C4-2B (cell line): ENCODE measurements at regions not wholly inside any gene's neighbourhood (a gene's known extent, or its start where the extent isn't known, plus 50 kb on each side); places are given as distances from the start of the nearest gene placed in this dataset.

ENCODE experiments used
- ZFX ChIP-seq: fragments of 450-650 bp; IDR thresholded peaks from 2 replicates; pipeline ENCODE4 v1.6.1; 2017
- TF ChIP-seq, protein P1 (sequence below): fragments of 450-650 bp; conservative IDR thresholded peaks from 2 replicates; pipeline ENCODE4 v1.5.1; 2017; ENCODE audit warnings: mild to moderate bottlenecking

DNA sequence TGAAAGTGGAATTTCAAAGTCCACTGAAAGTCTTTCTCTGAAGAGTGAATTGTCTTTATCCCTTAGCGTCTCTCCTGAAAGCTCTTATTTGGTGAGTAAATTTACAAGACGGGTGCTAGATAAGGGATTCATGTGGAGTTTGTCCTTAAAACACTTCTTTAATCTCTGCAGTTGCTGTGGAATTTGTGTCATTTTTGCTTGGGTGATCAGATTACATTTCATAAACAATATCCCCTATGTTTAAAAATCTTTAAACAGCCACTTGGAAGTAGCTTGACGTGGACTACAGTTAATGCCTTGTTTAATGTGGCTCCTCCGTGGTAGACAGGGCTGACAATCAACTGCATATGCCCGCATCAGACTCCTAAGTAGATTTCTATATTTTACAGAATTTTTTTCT is 175.4 kb upstream of the ZNF217 start:
- TF ChIP-seq, protein P1, sequence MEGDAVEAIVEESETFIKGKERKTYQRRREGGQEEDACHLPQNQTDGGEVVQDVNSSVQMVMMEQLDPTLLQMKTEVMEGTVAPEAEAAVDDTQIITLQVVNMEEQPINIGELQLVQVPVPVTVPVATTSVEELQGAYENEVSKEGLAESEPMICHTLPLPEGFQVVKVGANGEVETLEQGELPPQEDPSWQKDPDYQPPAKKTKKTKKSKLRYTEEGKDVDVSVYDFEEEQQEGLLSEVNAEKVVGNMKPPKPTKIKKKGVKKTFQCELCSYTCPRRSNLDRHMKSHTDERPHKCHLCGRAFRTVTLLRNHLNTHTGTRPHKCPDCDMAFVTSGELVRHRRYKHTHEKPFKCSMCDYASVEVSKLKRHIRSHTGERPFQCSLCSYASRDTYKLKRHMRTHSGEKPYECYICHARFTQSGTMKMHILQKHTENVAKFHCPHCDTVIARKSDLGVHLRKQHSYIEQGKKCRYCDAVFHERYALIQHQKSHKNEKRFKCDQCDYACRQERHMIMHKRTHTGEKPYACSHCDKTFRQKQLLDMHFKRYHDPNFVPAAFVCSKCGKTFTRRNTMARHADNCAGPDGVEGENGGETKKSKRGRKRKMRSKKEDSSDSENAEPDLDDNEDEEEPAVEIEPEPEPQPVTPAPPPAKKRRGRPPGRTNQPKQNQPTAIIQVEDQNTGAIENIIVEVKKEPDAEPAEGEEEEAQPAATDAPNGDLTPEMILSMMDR: no peak
- TF ChIP-seq ZFX: no peak
